HG03060 (cell line): ENCODE measurements at regions not wholly inside any gene's neighbourhood (a gene's known extent, or its start where the extent isn't known, plus 50 kb on each side); places are given as distances from the start of the nearest gene placed in this dataset.
"Not testable (repeated sequence)": the region's sequence is repeated elsewhere in the genome, so short reads cannot be mapped to it uniquely, and the experiment has no call there.

Experiments used
- ATAC-seq: cut with Tn5 transposase; IDR thresholded peaks from one replicate; pipeline ENCODE4 v1.9.1; 2021; ENCODE audit warnings: low read depth, moderate number of reproducible peaks; ENCODE audit not compliant: unreplicated experiment

DNA sequence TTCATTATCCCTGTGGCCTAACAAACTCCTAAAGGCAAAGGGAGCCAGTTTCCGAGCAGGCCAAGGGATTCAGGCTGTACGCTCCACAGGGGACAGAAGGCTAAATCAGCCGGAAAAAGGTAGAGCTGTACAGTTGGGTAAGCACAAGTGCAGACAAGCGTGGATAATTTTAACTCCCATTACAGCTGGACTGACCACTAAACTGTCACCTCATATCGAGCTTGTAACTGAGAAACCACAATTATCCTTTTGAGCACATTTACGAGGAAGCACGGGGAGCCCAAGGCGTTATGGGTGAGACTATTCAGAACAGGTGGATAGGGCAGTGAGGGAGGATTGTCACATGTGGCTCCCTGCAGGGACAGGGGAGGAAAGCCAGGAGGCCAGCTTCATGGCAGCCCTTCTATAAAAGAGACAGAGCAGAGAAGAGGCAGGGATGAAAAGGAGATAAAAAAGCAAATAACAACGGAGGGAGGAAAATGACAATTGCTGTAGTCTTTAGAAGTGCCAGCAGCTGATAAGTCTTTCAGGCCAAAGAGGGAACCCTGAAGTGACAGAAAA is 288.0 kb downstream of the FGFR2 start:
- ATAC-seq = no peak

DNA sequence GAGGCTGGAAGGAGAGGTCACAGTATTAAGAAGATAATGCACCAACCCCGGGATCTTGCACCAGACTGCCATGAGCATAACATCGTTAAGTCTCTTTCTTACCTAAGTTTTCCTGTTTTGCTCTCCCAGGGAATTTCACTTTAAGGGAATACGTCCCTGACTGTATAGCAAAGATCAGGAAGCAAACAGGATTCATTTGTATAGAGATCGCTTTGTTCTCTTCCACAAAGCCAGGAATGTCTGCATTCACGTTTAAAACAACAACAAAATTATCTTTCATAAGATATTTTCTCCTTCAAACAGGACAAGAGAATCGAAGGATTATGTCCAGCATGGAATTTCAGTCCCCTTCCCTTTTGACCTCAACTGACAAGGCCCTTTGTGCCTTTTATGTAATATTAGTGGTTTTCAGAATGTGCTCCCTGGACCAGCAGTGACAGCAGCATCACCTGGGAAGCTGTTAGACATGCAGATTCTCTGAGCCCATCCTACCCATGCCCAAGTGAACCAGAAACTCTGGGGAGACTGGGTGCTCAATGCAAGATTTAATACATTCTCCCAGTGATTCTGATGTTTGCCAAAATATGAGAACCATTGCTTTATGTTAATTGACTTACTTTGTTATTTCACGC is 286.3 kb downstream of the FGFR2 start:
- no peak for ATAC-seq

DNA sequence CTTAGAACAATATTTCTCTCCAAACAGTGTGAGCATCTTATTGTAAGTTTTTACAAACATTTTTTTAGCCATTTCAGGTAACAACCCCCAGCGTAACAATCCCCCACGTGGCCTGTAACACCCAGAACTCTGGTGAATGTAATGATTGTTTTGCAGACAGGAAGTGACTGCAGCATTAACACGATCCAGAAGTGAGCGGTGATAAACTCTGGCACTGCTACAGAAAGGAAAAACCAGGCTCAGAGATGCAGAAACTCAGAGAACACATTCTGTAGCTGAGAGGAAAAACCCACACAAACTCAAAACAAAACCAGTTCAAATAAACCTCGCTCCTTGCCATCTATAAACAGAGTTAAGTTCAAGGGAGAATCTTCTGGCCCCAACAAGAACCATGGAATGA is 285.7 kb downstream of the FGFR2 start:
- ATAC-seq = no peak

DNA sequence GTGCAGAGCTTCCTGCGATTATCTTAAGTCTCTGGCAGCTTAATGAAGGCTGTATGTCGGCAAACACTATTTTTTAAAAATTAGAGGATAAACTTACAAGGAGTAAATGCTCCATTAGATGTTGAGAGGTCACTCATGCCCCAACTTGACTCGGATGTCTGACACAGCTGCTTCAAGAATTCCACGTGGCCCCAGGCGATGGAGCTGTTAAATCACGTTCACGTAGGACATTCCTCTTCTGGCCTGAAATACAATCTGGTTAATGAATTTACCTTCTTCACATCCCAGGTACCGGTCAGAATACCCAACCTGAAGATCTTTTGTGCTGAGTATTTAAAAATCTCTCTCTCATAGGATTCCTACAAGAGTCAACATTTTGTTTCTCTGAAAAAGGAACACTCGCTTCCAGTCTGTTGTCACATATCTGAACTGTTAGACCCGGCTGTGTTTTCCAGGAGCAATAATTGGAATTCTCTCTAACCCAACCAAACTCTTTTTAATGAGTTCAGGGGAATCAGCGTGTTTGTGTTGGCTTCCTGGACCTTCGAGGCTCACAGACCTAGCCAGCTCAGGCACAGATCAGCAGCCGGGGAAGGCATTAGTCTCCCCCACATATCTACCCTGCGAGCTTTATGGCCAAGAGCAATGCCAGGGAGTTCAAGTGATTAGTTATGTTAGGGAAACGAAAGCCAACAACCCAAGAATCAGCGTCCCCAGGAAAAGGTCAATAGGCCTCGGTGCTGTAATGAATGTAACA is 284.9 kb downstream of the FGFR2 start:
- ATAC-seq = no peak

DNA sequence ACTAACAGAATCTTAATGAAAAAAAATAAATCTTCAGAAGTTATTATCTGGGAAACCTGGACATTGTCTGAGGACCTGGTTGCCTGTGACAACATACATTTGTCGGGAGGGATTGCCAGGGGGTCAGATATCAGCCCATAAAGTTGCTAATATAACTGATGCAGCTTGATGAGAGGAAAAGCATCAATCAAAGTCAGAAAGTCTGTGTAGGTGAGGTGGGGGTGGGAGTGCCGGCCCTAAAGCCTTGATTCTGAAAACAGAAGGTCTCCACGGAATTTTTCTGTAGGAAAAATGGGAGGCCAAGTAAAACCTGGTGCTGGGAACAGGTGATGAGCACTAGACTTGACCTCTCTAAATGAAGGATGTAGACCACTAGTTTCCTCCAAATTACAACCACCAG is 281.8 kb downstream of the FGFR2 start:
- no peak for ATAC-seq

DNA sequence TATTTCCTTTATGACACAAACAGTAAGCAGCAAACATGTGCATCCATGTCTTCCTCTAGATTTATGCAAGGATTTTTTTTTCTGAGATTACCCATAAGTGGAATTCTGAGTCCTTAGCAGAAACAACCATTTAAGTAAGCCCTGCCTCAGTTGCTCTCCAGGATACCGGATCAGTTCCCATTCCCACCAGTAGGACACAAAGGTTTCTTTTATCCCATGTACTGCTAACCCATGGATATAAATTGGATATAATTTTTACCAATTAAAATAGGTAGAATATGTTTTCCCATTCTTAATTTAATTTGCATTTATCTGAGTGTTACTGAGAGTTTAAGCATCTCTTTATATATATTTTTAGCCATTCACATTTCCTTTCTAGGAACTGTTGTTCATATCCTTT is 280.9 kb downstream of the FGFR2 start:
- ATAC-seq = no peak

DNA sequence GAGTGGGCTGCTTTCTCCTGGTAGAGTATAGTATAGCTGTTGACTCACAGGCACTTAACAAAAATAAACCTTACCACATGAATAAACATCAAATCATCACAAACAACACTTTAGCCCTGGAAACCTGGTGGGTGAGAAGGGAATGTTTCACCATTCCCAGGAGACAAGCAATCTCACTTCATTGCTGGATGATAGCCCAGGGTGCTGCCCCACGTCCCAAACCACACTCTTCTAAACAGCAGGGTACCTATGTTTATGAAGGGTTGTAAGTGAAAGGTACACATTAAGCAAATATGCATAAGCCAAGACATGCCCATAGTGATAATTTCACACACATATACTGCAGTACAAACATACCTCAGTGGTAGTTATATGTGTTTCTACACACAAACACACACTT is 276.2 kb downstream of the FGFR2 start:
- ATAC-seq = no peak

DNA sequence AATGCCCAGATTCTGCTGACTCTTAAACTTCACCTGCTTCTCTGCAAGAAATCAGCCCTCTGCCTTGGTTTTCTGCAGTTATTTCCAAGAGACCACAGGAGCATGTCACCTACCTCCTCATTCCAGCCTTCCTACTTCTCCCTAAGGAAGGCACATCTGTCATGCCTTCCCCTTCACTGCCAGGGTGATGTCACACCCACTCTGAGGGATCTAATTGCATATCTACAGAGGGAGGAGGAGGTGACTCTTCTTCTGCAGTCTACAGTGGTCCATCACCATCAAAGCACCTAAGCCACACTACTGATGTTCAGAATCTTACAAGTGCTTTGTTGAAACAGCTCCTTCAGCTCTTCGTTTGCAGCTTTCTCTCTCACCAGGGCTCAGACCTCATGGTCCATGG is 275.5 kb downstream of the FGFR2 start:
- ATAC-seq = no peak

DNA sequence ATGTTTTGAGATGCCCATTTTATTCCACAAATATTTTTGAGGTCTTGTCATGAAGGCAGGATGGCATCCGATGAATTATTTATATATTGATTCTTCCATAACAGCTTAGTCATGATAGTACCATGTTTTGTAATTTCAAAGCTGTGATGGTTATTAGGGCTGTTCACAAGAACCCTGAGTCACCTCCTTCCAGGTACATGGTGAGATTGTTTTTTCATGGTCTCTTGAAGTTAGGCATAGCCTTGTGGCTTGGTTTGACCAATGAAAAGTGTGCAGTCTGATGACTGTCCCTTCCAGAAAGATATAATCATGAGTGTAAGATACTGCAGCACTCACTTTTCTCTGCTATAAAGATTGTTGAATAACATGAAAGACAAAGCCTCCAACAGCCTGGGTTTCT is 274.8 kb downstream of the FGFR2 start:
- no peak for ATAC-seq

DNA sequence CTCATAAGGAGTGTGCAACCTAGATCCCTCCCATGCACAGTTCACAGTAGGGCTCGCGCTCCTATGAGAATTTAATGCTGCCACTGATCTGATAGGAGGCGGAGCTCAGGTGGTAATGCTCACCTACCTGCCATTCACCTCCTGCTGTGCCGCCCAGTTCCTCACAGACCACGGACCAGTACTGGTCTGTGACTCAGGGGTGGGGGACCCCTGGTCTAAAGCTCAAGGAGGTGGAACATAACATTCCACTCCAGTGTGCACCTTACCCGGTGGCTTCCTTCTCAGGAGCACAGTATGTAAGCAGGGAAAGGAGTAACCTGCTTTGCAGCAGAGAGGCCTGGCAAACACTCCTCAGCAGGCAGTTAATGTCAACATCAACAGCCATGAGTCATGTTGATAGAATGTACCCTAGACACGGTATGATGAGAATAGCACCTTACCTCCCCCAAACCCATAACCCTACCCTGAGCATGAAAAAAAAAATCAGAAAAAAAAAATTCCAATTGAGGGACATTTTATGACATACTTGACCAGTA is 273.5 kb downstream of the FGFR2 start:
- ATAC-seq = no peak

DNA sequence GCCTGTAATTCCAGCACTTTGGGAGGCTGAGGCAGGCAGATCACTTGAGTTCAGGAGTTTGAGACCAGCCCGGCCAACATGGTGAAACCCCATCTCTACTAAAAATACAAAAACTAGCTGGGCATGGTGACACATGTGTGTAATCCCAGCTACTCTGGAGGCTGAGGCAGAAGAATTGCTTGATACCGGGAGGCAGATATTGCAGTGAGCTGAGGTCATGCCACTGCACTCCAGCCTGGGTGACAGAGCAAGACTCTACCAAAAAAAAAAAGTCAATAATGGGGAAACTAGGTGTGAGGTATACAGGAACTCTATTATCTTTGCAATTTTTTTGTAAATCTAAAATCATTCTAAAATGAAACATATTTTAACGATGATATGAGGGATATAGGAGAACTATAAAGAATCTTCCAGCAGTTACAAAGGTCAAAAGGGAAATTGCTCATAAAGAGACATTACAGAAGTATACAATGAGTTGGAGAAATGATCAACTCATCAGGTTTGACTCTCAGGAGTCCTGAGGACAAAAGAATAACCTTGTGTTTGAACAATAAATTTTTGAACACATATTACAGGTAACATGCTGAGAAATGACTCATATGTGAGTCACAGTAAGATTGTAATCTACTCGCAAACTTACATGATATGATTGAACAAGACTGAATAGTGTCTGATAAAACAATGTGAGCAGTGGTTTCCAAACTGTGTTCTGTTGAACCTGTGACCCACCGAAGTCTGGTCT is 272.6 kb downstream of the FGFR2 start:
- ATAC-seq = no peak

DNA sequence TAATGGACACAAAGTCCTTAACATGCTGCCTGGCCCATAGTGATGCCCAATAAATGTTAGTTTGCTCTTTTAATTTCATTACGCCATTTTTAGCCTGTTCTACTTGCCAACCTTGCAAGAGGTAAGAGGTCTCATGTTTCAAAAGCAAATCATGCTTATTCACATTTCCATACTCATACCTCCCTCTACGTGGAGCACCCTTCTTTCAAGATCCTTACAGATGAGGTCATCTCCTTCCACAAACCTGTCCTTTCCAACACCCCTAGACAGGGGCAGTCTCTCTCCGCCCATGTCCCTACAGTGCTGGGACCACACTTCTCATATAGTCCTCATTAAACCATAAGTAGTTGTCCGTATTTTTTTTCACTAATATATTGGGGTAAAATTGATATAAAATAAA is 271.3 kb downstream of the FGFR2 start:
- ATAC-seq = no peak

DNA sequence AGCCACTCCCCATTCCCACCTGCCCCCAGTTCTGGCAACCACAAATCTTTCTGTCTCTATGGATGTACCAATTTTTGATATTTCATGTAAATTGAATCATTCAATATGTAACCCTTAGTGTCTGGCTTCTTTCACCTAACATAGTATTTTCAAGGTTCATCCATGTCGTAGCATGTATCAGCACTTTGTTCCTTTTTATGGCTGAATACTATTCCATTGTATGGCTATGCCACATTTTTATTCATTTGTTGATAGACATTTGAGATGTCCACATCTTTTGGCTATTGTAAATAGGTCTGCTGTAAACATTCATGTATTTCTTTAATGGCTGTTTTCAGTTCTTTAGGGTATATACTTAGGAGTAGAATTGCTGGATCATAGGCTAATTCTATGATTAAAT is 270.5 kb downstream of the FGFR2 start:
- no peak for ATAC-seq

DNA sequence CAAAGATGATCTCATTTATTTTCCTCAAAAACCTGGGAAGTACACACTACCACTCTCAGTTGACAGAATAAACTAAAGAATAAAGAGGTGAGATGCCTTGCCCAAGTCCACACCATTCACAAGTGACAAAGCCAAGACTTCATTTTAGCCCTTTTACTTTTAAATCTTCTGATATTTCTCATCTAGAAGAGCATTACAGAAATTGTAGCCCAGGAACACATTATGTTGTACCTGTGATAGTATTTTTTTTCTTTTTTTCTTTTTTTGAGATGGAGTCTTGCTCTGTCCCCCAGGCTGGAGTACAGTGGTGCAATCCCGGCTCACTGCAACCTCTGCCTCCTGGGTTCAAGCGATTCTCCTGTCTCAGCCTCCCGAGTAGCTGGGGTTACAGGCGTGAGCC is 268.6 kb downstream of the FGFR2 start:
- ATAC-seq = not testable (repeated sequence)

DNA sequence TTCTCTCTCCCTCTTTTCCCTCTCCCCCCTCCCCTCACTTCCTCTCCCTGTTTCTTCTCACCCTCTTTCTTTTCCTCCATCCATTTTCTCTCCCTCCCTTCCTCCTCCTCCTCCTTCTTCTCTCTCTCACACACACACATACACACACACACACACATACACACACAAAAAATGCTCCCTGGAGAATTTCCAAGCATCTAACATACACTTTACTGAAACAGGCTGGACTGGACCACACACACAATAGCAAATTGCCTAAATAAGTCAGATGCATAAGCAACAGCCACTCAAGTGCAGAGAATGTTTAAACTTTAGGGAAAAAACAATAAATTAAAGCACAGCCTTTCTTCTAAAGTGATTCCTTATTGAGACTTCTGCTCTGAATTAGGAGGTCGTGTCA is 267.7 kb downstream of the FGFR2 start:
- no peak for ATAC-seq

DNA sequence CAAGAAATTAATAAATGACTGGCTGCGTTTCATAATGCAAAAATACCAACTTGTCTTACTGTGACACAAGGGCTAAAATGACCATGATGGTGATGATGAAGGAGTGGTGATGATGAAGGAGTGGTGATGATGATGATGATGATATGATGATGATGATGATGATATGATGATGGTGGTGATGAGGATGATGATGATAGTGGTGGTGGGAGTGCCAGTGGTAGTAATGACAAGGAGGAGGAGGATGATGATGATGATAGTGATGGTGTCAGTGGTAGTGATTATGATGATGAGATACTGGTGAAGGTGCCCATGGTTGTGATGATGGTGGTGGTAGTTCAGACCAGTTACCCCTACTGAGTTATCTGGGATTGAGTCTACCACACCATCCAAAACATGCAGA is 265.9 kb downstream of the FGFR2 start:
- ATAC-seq = no peak

DNA sequence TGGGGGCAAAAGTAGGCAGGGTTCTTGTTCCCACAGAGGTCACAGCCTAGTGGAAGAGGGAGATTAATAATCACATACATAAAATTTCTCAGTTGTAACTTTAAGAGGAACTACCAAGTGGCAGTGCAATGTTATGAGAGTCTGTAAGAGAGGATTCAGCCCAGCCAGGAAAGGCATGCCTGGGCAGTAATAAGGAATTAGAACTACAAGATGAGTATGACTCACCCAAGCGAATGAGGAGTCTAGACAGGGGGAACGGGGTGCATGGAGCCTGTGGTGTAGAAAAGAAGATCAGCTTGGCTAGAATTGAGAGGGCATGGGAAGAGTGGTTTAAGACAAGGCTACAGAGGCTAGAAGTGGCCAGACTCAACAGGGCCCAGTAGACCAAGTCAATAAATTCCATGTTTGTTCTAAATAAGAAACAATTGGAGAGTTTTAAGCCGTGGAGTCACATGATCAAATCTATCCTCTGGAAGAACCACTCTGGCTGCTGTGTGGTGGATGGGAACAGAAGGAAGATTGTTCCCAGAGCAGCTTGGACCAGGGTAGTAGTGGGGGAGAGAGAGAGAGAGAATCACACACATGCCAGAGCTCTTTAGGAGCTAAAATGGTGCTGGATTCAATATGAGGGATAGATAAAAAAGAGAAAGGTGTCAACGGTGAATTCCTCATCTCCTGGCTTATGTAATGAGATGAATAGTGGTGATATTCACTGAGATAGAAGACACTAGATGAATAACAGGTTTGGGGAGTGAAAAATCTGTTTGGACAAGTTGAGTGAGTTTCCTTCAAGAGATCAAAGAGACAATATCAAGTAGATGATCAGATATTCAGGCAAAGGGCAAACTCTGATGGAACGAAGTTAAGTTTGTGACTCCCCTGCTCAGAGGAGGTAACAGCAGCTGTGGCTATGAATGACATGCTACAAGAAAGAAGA is 265.1 kb downstream of the FGFR2 start:
- no peak for ATAC-seq

DNA sequence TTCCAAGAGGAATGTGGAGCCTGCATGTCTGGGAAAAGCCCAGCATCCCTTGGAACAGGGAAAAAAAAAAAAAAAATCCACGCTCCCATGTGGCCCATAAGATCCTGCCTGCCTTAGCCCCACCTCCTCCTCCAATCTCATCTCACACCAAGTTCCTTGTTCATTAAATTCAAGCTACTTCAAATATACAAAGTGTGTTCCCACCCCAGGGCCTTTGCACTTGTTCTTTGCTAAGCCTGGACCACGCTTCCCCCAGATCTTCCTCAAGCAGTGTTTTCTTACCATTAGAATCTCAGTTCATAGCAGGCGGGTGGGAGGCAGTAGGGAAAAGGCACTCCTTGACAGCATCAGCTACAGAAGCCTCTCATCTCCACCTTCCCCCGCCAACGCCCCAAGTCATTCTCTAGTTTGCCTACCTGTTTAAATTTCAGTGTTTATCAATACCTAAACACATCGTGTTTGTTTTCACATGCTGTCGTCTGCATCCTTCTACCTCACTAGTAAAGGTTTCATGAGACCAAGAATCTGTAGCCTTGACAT is 262.8 kb downstream of the FGFR2 start:
- no peak for ATAC-seq

DNA sequence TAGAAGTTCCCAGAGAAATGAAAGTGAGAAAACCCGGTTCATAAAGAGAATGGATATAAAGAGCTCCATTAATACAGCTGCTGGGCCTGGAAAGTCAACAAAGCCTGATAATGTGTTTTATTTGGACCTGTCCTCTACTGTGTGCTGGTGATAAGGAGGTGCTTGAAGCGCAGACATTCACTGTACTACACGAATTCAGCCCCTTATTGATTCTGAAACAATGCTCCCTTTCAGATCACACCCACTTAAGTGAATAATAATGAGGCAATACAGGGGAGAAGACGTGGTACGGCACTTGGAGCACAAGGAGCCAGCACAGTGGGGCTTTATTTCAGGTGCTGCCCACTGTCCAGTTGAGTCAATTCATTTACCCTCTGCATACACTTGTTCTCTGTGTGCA is 260.8 kb downstream of the FGFR2 start:
- ATAC-seq = no peak
